Brain microvascular endothelial cell (primary cell): ENCODE measurements at regions not wholly inside any gene's neighbourhood (a gene's known extent, or its start where the extent isn't known, plus 50 kb on each side); places are given as distances from the start of the nearest gene placed in this dataset.

Source experiments
- DNase-seq: peaks from one replicate; pipeline ENCODE4 v3.0.0-alpha.2; 2020
- H3K27ac ChIP-seq: fragments of 250-450 bp; sonication (Bioruptor Pico); 2 replicates; pipeline ENCODE4 v1.5.1; 2020; ENCODE audit warnings: mild to moderate bottlenecking, moderate library complexity
- H3K27me3 ChIP-seq: fragments of 250-450 bp; sonication (Bioruptor Pico); replicated peaks from 2 replicates; pipeline ENCODE4 v1.5.1; 2020; ENCODE audit warnings: mild to moderate bottlenecking
- H3K36me3 ChIP-seq: fragments of 250-450 bp; sonication (Bioruptor Pico); replicated peaks from 2 replicates; pipeline ENCODE4 v1.5.1; 2020; ENCODE audit warnings: mild to moderate bottlenecking
- H3K4me3 ChIP-seq: 2 replicates; pipeline ENCODE4 v1.5.1; 2011; ENCODE audit warnings: low read depth, mild to moderate bottlenecking, control low read depth, low read length, moderate library complexity
- CTCF ChIP-seq: IDR thresholded peaks from 2 replicates; pipeline ENCODE4 v1.5.1; 2011; ENCODE audit warnings: low read depth, mild to moderate bottlenecking, moderate library complexity, low read length, control low read depth, inconsistent platforms; ENCODE audit errors: missing control alignments
- in situ Hi-C: cut with HindIII; loops from 2 replicates; pipeline ENCODE4 v1.10.0; 2017; ENCODE audit warnings: low sequenced_read_pairs, low pct_ligation_motif_present

DNA sequence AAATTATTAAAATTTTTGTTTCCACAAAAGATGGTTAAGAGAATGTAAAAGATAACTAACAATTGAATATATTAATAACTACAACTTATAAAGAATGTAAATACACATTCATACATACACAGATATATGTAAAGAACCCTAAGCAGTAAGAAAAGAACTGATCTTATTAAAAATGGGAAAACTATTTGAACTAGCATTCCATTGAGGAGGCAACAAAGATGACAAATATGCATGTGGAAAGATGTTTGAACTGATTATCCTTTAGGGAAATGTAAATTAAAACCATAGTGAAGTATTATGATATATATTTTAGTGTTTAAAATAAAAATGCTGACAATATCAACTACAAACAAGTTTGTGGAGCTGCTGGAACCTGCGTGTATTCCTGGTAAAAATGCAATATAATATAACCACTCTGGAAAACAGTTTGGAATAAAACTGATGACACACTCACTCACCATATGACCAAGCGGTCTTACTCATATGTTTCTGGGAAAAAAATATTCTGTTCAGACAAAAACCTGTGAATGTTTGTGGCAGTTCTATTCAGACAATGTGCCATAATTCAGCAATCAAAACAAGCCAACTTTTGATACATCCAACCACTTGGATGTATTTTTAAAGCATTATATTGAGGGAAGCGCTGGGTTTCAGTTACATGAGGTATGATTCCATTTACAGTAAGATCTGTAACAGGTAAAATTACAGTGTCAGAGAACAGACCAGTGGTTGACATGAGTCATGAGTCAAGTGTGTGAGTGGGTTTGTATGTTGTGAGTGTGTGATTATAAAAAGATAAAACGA lies 694.4 kb upstream of the SLITRK5 start:
- no peak for TF ChIP-seq CTCF
- Histone ChIP-seq H3K36me3 (no peaks in the 10 kb centered on the region), H3K4me3 (no peak overlapping the region), H3K27me3 (no peaks in the 10 kb centered on the region), H3K27ac (no peak overlapping the region)
- no peak for DNase-seq
- in situ Hi-C loops: no loop called here

- Histone ChIP-seq H3K36me3 (no peaks in the 10 kb centered on the region), H3K4me3 (no peak overlapping the region), H3K27ac (no peak overlapping the region), H3K27me3 (no peaks in the 10 kb centered on the region)
- in situ Hi-C loops: no loop called here
- no peak for DNase-seq
- no peak for TF ChIP-seq CTCF
Observed at GRCh38 chr13:86986448-86986847, 684.7 kb upstream of the SLITRK5 start.

DNA sequence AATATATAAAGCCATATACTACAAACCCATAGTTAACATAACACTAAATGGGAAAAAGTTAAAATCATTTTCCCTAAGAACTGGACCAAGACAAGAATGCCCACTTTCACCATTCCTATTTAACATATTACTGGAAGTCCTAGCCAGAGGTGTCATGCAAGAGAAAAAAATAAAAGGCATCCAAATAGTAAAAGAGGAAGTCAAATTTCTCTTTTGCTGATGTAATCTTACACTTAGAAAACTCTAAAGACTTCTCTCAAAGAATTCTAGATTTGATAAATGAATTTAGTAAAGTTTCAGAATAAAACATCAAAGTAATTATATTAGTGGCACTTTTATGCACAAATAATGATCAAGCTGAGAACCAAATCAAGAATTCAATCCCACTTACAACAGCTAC lies 678.9 kb upstream of the SLITRK5 start:
- no peak for DNase-seq
- no peak for TF ChIP-seq CTCF
- H3K27me3 ChIP-seq: no peaks in the 10 kb centered on the region
- no peaks in the 10 kb centered on the region for H3K36me3 ChIP-seq
- in situ Hi-C loops: no loop called here
- no peak overlapping the region for H3K27ac ChIP-seq
- no peak overlapping the region for H3K4me3 ChIP-seq

- H3K4me3 ChIP-seq: no peak overlapping the region
- no peaks in the 10 kb centered on the region for H3K27me3 ChIP-seq
- in situ Hi-C loops: no loop called here
- no peak overlapping the region for H3K27ac ChIP-seq
- H3K36me3 ChIP-seq: no peaks in the 10 kb centered on the region
- no peak for TF ChIP-seq CTCF
- DNase-seq: no peak
Observed at GRCh38 chr13:87003265-87003664, 667.9 kb upstream of the SLITRK5 start.

- Histone ChIP-seq H3K27me3 (no peaks in the 10 kb centered on the region), H3K36me3 (no peaks in the 10 kb centered on the region), H3K4me3 (no peak overlapping the region), H3K27ac (no peak overlapping the region)
- no peak for TF ChIP-seq CTCF
- in situ Hi-C loops: no loop called here
- no peak for DNase-seq
Observed at GRCh38 chr13:87005511-87005910, 665.7 kb upstream of the SLITRK5 start.

GRCh38 chr13:87035526-87035925 lies 635.6 kb upstream of the SLITRK5 start:
- Histone ChIP-seq H3K27me3 (no peaks in the 10 kb centered on the region), H3K27ac (no peak overlapping the region), H3K4me3 (no peak overlapping the region), H3K36me3 (no peaks in the 10 kb centered on the region)
- DNase-seq: no peak
- in situ Hi-C loops: no loop called here
- no peak for TF ChIP-seq CTCF
